Caco-2 (cell line): ENCODE measurements at regions not wholly inside any gene's neighbourhood (a gene's known extent, or its start where the extent isn't known, plus 50 kb on each side); places are given as distances from the start of the nearest gene placed in this dataset.

Experiments used
- BruUV-seq: library from RNA; stranded (reverse); fragments of 400-500 nt; replicated peaks from 2 replicates; lab custom pipeline; 2021; lab: Mats Ljungman, UMichigan
- CTCF ChIA-PET: fragments of 300-600 bp; sonication (Branson Sonifier 250); formaldehyde crosslinking; loops from one replicate; lab custom pipeline; 2022; ENCODE audit warnings: antibody characterized with exemption; lab: Charles Lee
- POLR2A ChIA-PET: fragments of 300-600 bp; sonication (Branson Sonifier 250); formaldehyde crosslinking; loops from one replicate; lab custom pipeline; 2022; ENCODE audit warnings: antibody characterized with exemption; lab: Charles Lee
- DNase-seq, 2 experiments: peaks; one replicate each; pipeline versions ENCODE4 v3.0.0 to v3.0.0-alpha.2; 2020 to 2022
- H3K27me3 ChIP-seq: replicated peaks from 2 replicates; pipeline ENCODE4 v1.6.0; 2011; ENCODE audit warnings: low read length; ENCODE audit not compliant: control insufficient read depth, insufficient read depth
- H3K36me3 ChIP-seq: 2 replicates; pipeline ENCODE4 v1.5.1; 2011; ENCODE audit warnings: low read length; ENCODE audit not compliant: control insufficient read depth, insufficient read depth
- H3K4me1 ChIP-seq: fragments of 250-450 bp; sonication (Bioruptor Pico); 2 replicates; pipeline ENCODE4 v1.5.1; 2020; ENCODE audit warnings: mild to moderate bottlenecking
- H3K4me3 ChIP-seq: 2 replicates; pipeline ENCODE4 v1.5.1; 2011; ENCODE audit warnings: low read depth, mild to moderate bottlenecking, control low read depth, low read length
- H3K9me3 ChIP-seq: fragments of 250-450 bp; sonication (Bioruptor Pico); 2 replicates; pipeline ENCODE4 v1.5.1; 2020; ENCODE audit warnings: mild to moderate bottlenecking, moderate library complexity
- H3K27ac Mint-ChIP-seq: one replicate; pipeline ENCODE4 v1.8.0; 2022; ENCODE audit warnings: mixed read lengths; ENCODE audit not compliant: unreplicated experiment
- H3K27me3 Mint-ChIP-seq: one replicate; pipeline ENCODE4 v1.8.0; 2022; ENCODE audit warnings: mixed read lengths; ENCODE audit not compliant: insufficient read depth, unreplicated experiment
- H3K36me3 Mint-ChIP-seq: one replicate; pipeline ENCODE4 v1.8.0; 2022; ENCODE audit warnings: mild to moderate bottlenecking, mixed read lengths; ENCODE audit not compliant: insufficient read depth, unreplicated experiment
- H3K4me1 Mint-ChIP-seq: one replicate; pipeline ENCODE4 v1.8.0; 2022; ENCODE audit warnings: low read depth, mixed read lengths; ENCODE audit not compliant: unreplicated experiment
- H3K4me3 Mint-ChIP-seq: one replicate; pipeline ENCODE4 v1.8.0; 2022; ENCODE audit warnings: mild to moderate bottlenecking, moderate library complexity, mixed read lengths; ENCODE audit not compliant: unreplicated experiment
- H3K9me3 Mint-ChIP-seq: one replicate; pipeline ENCODE4 v1.8.0; 2022; ENCODE audit warnings: mixed read lengths; ENCODE audit not compliant: unreplicated experiment
- CTCF ChIP-seq, 2 experiments: fragments of 200-600 bp in 1 of 2; IDR thresholded peaks; 1 replicate in 1 of 2; 2 replicates in 1 of 2; pipeline versions ENCODE4 v1.5.1 to v1.8.0; 2011 to 2022; ENCODE audit warnings: antibody characterized with exemption in 1 of 2, control low read depth in 1 of 2, inconsistent platforms in 1 of 2, low read depth in 1 of 2, low read length in 1 of 2, mild to moderate bottlenecking in 1 of 2, moderate library complexity in 1 of 2; ENCODE audit not compliant: insufficient read depth in 1 of 2, severe bottlenecking in 1 of 2, unreplicated experiment in 1 of 2
- intact Hi-C: fragments of 100-400 bp; cut with micrococcal nuclease; formaldehyde crosslinking; loops from one replicate; pipeline ENCODE4 v1.10.0; 2022; ENCODE audit not compliant: unreplicated experiment

GRCh38 chr5:163944738-163945137, 439.3 kb downstream of the MAT2B start:
- no peaks in the 10 kb centered on the region for H3K36me3 Mint-ChIP-seq
- no peak overlapping the region for H3K27ac Mint-ChIP-seq
- intact Hi-C loops, result no loop called here
- no peak overlapping the region for H3K4me3 Mint-ChIP-seq
- no peak for TF ChIP-seq CTCF (IDR thresholded peaks at IDR 0.05; ENCODE audit: insufficient read depth in 1 of 2, low read depth in 1 of 2, low read length in 1 of 2, severe bottlenecking in 1 of 2, unreplicated experiment in 1 of 2)
- Histone ChIP-seq H3K4me1 (no peaks in the 10 kb centered on the region), H3K36me3 (no peaks in the 10 kb centered on the region), H3K9me3 (no peaks in the 10 kb centered on the region), H3K4me3 (no peak overlapping the region), H3K27me3 (no peaks in the 10 kb centered on the region)
- peaks cover 20% of the 10 kb centered on the region for H3K27me3 Mint-ChIP-seq
- ChIA-PET POLR2A (no interaction called here), CTCF (no interaction called here)
- H3K9me3 Mint-ChIP-seq, result no peaks in the 10 kb centered on the region
- no TSS peak for BruUV-seq
- no peaks in the 10 kb centered on the region for H3K4me1 Mint-ChIP-seq
- no peak for DNase-seq

- Histone ChIP-seq H3K4me3 (no peak overlapping the region), H3K4me1 (no peaks in the 10 kb centered on the region), H3K36me3 (no peaks in the 10 kb centered on the region), H3K27me3 (no peaks in the 10 kb centered on the region), H3K9me3 (no peaks in the 10 kb centered on the region)
- ChIA-PET CTCF (no interaction called here), POLR2A (no interaction called here)
- no peak for DNase-seq
- BruUV-seq, result no TSS peak
- H3K36me3 Mint-ChIP-seq, result no peaks in the 10 kb centered on the region
- TF ChIP-seq CTCF (IDR thresholded peaks at IDR 0.05; ENCODE audit: insufficient read depth in 1 of 2, low read depth in 1 of 2, low read length in 1 of 2, severe bottlenecking in 1 of 2, unreplicated experiment in 1 of 2), result no peak
- intact Hi-C loops, result no loop called here
- no peaks in the 10 kb centered on the region for H3K9me3 Mint-ChIP-seq
- H3K4me3 Mint-ChIP-seq, result no peak overlapping the region
- no peaks in the 10 kb centered on the region for H3K4me1 Mint-ChIP-seq
- H3K27ac Mint-ChIP-seq, result no peak overlapping the region
- H3K27me3 Mint-ChIP-seq, result peaks cover 24% of the 10 kb centered on the region
Observed at GRCh38 chr5:163947848-163948666, 442.6 kb downstream of the MAT2B start.

- Mint-ChIP-seq H3K27ac (no peak overlapping the region), H3K27me3 (peaks cover 26% of the 10 kb centered on the region), H3K4me1 (no peaks in the 10 kb centered on the region), H3K4me3 (no peak overlapping the region), H3K9me3 (no peaks in the 10 kb centered on the region), H3K36me3 (no peaks in the 10 kb centered on the region)
- DNase-seq, result no peak
- Histone ChIP-seq H3K27me3 (no peaks in the 10 kb centered on the region), H3K36me3 (no peaks in the 10 kb centered on the region), H3K4me1 (no peaks in the 10 kb centered on the region), H3K4me3 (no peak overlapping the region), H3K9me3 (no peaks in the 10 kb centered on the region)
- TF ChIP-seq CTCF (IDR thresholded peaks at IDR 0.05; ENCODE audit: insufficient read depth in 1 of 2, low read depth in 1 of 2, low read length in 1 of 2, severe bottlenecking in 1 of 2, unreplicated experiment in 1 of 2), result no peak
- BruUV-seq, result no TSS peak
- intact Hi-C loops, result no loop called here
- ChIA-PET POLR2A (no interaction called here), CTCF (no interaction called here)
Observed at GRCh38 chr5:163950248-163950647, 444.8 kb downstream of the MAT2B start.
